PC-9 (cell line): ENCODE measurements at regions not wholly inside any gene's neighbourhood (a gene's known extent, or its start where the extent isn't known, plus 50 kb on each side); places are given as distances from the start of the nearest gene placed in this dataset.

Experiments used
- EZH2 ChIP-seq: fragments of 200-600 bp; sonication (generic); IDR thresholded peaks from 2 replicates; pipeline ENCODE4 v1.8.0; 2017; ENCODE audit warnings: antibody characterized with exemption, low read depth
- TF ChIP-seq, protein P1 (sequence below): fragments of 200-600 bp; sonication (generic); conservative IDR thresholded peaks from 2 replicates; pipeline ENCODE4 v1.6.1; 2017; ENCODE audit warnings: mixed run types, antibody characterized with exemption, mild to moderate bottlenecking, moderate library complexity

DNA sequence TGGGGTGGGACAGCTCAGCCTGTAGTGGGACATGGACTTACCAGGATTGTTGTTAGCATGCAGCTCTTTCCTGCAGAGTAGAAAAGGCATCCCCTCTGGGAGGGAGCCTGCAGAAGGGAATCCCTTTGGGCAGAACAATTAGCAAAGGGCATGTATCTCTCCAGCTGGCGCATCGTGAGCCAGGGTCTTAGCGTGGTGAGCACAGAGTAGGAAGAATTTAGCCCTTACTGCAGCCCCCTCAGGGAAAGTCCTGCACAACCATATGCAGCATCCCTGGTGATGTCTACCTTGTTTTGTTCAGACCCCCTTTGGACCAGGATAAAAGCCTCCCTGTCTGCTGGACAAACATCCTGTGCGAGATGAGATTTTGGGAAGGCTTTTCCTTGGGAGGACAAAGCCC is 292.1 kb downstream of the SLC4A3 start:
- TF ChIP-seq, protein P1, sequence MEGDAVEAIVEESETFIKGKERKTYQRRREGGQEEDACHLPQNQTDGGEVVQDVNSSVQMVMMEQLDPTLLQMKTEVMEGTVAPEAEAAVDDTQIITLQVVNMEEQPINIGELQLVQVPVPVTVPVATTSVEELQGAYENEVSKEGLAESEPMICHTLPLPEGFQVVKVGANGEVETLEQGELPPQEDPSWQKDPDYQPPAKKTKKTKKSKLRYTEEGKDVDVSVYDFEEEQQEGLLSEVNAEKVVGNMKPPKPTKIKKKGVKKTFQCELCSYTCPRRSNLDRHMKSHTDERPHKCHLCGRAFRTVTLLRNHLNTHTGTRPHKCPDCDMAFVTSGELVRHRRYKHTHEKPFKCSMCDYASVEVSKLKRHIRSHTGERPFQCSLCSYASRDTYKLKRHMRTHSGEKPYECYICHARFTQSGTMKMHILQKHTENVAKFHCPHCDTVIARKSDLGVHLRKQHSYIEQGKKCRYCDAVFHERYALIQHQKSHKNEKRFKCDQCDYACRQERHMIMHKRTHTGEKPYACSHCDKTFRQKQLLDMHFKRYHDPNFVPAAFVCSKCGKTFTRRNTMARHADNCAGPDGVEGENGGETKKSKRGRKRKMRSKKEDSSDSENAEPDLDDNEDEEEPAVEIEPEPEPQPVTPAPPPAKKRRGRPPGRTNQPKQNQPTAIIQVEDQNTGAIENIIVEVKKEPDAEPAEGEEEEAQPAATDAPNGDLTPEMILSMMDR: no peak
- no peak for TF ChIP-seq EZH2
